HL-60 (cell line): ENCODE measurements at regions not wholly inside any gene's neighbourhood (a gene's known extent, or its start where the extent isn't known, plus 50 kb on each side); places are given as distances from the start of the nearest gene placed in this dataset.

Source experiments
- CTCF ChIP-seq: IDR thresholded peaks from one replicate; pipeline ENCODE4 v1.5.1; 2011; ENCODE audit warnings: low read length, control low read depth, inconsistent platforms; ENCODE audit not compliant: insufficient read depth
- POLR2AphosphoS5 ChIP-seq: IDR thresholded peaks from 2 replicates; pipeline ENCODE4 v1.6.1; 2012; ENCODE audit warnings: low read depth
- SPI1 ChIP-seq: IDR thresholded peaks from 2 replicates; pipeline ENCODE4 v1.6.1; 2012; ENCODE audit warnings: low read depth, mild to moderate bottlenecking, borderline replicate concordance

DNA sequence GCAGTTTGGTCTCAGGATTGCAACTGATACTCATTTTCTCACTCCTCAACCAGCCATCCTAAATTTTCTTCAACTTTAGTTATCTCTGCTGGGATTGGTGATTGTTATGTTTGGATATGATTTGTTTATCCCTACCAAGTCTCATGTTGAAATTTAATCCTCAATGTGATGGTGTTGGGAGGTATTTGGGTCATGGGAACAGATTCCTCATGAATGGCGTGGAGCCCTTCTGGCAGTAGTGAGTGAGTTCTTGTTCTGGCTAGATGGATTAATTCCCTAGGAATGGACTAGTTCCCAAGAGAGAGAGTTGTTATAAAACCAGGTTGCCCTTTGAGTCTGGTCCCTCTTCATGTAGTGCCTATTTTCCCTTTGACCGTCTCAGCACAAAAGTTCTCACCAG is 399.9 kb downstream of the SQOR start:
- no peak for TF ChIP-seq CTCF
- TF ChIP-seq SPI1 = no peak
- no peak for TF ChIP-seq POLR2AphosphoS5
